ENCODE measurements at regions not wholly inside any gene's neighbourhood (a gene's known extent, or its start where the extent isn't known, plus 50 kb on each side); places are given as distances from the start of the nearest gene placed in this dataset.

DNA sequence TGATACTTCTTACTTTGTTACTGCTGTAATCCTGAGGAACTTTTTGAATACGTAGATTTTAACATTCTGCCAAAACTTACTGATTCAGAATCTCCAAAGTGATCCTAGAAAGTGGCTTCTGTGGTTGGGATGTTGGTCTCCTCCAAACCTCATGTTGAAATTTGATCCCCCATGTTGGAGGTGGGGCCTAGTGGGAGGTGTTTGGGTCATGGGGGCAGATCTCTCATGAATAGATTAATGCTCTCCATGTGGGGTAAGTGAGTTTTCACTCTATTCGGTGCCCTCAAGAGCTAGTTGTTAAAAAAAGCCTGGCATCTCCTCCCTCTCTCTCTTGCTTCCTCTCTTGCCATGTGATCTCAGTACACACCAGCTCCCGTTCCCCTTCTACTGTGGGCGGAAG, 329.9 kb downstream of the HRH4 start:
- TF ChIP-seq, protein P1, sequence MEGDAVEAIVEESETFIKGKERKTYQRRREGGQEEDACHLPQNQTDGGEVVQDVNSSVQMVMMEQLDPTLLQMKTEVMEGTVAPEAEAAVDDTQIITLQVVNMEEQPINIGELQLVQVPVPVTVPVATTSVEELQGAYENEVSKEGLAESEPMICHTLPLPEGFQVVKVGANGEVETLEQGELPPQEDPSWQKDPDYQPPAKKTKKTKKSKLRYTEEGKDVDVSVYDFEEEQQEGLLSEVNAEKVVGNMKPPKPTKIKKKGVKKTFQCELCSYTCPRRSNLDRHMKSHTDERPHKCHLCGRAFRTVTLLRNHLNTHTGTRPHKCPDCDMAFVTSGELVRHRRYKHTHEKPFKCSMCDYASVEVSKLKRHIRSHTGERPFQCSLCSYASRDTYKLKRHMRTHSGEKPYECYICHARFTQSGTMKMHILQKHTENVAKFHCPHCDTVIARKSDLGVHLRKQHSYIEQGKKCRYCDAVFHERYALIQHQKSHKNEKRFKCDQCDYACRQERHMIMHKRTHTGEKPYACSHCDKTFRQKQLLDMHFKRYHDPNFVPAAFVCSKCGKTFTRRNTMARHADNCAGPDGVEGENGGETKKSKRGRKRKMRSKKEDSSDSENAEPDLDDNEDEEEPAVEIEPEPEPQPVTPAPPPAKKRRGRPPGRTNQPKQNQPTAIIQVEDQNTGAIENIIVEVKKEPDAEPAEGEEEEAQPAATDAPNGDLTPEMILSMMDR (IDR thresholded peaks at IDR 0.05): no peak
- no peak for TF ChIP-seq POLR2A (IDR thresholded peaks at IDR 0.05)

Data from uterus (tissue), 2 donors.